ENCODE measurements at regions not wholly inside any gene's neighbourhood (a gene's known extent, or its start where the extent isn't known, plus 50 kb on each side); places are given as distances from the start of the nearest gene placed in this dataset.

- Mint-ChIP-seq H3K4me1 (peaks cover 25% of the 10 kb centered on the region), H3K36me3 (no peaks in the 10 kb centered on the region), H3K27me3 (ENCODE audit: low read depth) (peaks cover 18% of the 10 kb centered on the region), H3K9me3 (no peaks in the 10 kb centered on the region), H3K4me3 (no peak overlapping the region), H3K27ac (no peak overlapping the region)
- TF ChIP-seq CTCF (IDR thresholded peaks at IDR 0.05; ENCODE audit: unreplicated experiment): no peak
- DNase-seq (ENCODE audit: low spot score in 2 of 2, unreplicated experiment in 2 of 2): no peak
Observed at GRCh38 chr11:116066777-116067176, 562.6 kb upstream of the CADM1 start.

- no peaks in the 10 kb centered on the region for H3K36me3 Mint-ChIP-seq
- TF ChIP-seq CTCF (IDR thresholded peaks at IDR 0.05; ENCODE audit: unreplicated experiment): no peak
- H3K27ac Mint-ChIP-seq: no peak overlapping the region
- H3K9me3 Mint-ChIP-seq: no peaks in the 10 kb centered on the region
- no peak overlapping the region for H3K4me3 Mint-ChIP-seq
- H3K4me1 Mint-ChIP-seq: peaks cover 25% of the 10 kb centered on the region
- H3K27me3 Mint-ChIP-seq (ENCODE audit: low read depth): peaks cover 15% of the 10 kb centered on the region
- DNase-seq (ENCODE audit: low spot score in 2 of 2, unreplicated experiment in 2 of 2): no peak
Observed at GRCh38 chr11:116065986-116066385, 561.8 kb upstream of the CADM1 start.

- H3K36me3 Mint-ChIP-seq: no peaks in the 10 kb centered on the region
- no peak overlapping the region for H3K4me3 Mint-ChIP-seq
- H3K27me3 Mint-ChIP-seq (ENCODE audit: low read depth): peaks cover 10% of the 10 kb centered on the region
- DNase-seq (ENCODE audit: low spot score in 2 of 2, unreplicated experiment in 2 of 2): no peak
- no peak overlapping the region for H3K27ac Mint-ChIP-seq
- TF ChIP-seq CTCF (IDR thresholded peaks at IDR 0.05; ENCODE audit: unreplicated experiment): no peak
- peaks cover 18% of the 10 kb centered on the region for H3K4me1 Mint-ChIP-seq
- no peaks in the 10 kb centered on the region for H3K9me3 Mint-ChIP-seq
Observed at GRCh38 chr11:116065191-116065895, 561.1 kb upstream of the CADM1 start.

GRCh38 chr11:116062490-116063171 lies 558.4 kb upstream of the CADM1 start:
- H3K27ac Mint-ChIP-seq: no peak overlapping the region
- peaks cover 8% of the 10 kb centered on the region for H3K27me3 Mint-ChIP-seq (ENCODE audit: low read depth)
- H3K4me3 Mint-ChIP-seq: no peak overlapping the region
- no peak for DNase-seq (ENCODE audit: low spot score in 2 of 2, unreplicated experiment in 2 of 2)
- no peak for TF ChIP-seq CTCF (IDR thresholded peaks at IDR 0.05; ENCODE audit: unreplicated experiment)
- no peaks in the 10 kb centered on the region for H3K9me3 Mint-ChIP-seq
- peaks cover 19% of the 10 kb centered on the region for H3K4me1 Mint-ChIP-seq
- no peaks in the 10 kb centered on the region for H3K36me3 Mint-ChIP-seq

GRCh38 chr11:116062129-116062489 lies 557.9 kb upstream of the CADM1 start:
- Mint-ChIP-seq H3K27me3 (ENCODE audit: low read depth) (peaks cover 13% of the 10 kb centered on the region), H3K9me3 (no peaks in the 10 kb centered on the region), H3K4me3 (no peak overlapping the region), H3K27ac (no peak overlapping the region), H3K4me1 (peaks cover 19% of the 10 kb centered on the region), H3K36me3 (no peaks in the 10 kb centered on the region)
- no peak for DNase-seq (ENCODE audit: low spot score in 2 of 2, unreplicated experiment in 2 of 2)
- no peak for TF ChIP-seq CTCF (IDR thresholded peaks at IDR 0.05; ENCODE audit: unreplicated experiment)

All from mesothelial cell of epicardium (in vitro differentiated cells).